Colonic mucosa (tissue), 4 donors: ENCODE measurements at regions not wholly inside any gene's neighbourhood (a gene's known extent, or its start where the extent isn't known, plus 50 kb on each side); places are given as distances from the start of the nearest gene placed in this dataset.

Experiments
- DNase-seq: peaks from one replicate; pipeline ENCODE4 v3.0.0-alpha.2; 2020
- H3K27ac ChIP-seq: fragments of 200-600 bp; one replicate; pipeline ENCODE4 v1.8.0; 2021
- H3K27me3 ChIP-seq: fragments of 200-600 bp; one replicate; pipeline ENCODE4 v1.8.0; 2021
- H3K36me3 ChIP-seq: fragments of 200-600 bp; one replicate; pipeline ENCODE4 v1.8.0; 2021
- H3K4me1 ChIP-seq: fragments of 200-600 bp; one replicate; pipeline ENCODE4 v1.8.0; 2021; ENCODE audit warnings: mild to moderate bottlenecking
- H3K4me3 ChIP-seq: fragments of 200-600 bp; one replicate; pipeline ENCODE4 v1.8.0; 2021
- H3K9ac ChIP-seq, 2 donors: one replicate each; pipeline ENCODE4 v1.7.0; 2013; ENCODE audit warnings: control low read depth in 2 of 2, low read depth in 2 of 2, low read length in 2 of 2
- H3K9me3 ChIP-seq: fragments of 200-600 bp; one replicate; pipeline ENCODE4 v1.8.0; 2021
- CTCF ChIP-seq: fragments of 200-600 bp; IDR thresholded peaks from one replicate; pipeline ENCODE4 v1.8.0; 2022; ENCODE audit warnings: antibody characterized with exemption, mild to moderate bottlenecking
- intact Hi-C: fragments of 100-400 bp; cut with DNase I; formaldehyde crosslinking; loops from one replicate; pipeline ENCODE4 v1.14.1; 2022
- donor health status: healthy.
- donor health status: DM: no; HTN: no; CAD: no.
- donor health status: DM: no; HTN: no; CAD: no.

- Histone ChIP-seq H3K9ac (no peak overlapping the region), H3K27ac (no peak overlapping the region), H3K9me3 (no peaks in the 10 kb centered on the region), H3K4me1 (no peaks in the 10 kb centered on the region), H3K27me3 (no peaks in the 10 kb centered on the region), H3K36me3 (no peaks in the 10 kb centered on the region), H3K4me3 (no peak overlapping the region)
- intact Hi-C loops = no loop called here
- no peak for TF ChIP-seq CTCF
- DNase-seq = no peak
These were observed 643.3 kb downstream of the SLITRK5 start for GRCh38 chr13:88314496-88314895.

- DNase-seq = no peak
- no peaks in the 10 kb centered on the region for H3K9me3 ChIP-seq
- H3K36me3 ChIP-seq = no peaks in the 10 kb centered on the region
- no peaks in the 10 kb centered on the region for H3K4me1 ChIP-seq
- no peak overlapping the region for H3K9ac ChIP-seq
- no peaks in the 10 kb centered on the region for H3K27me3 ChIP-seq
- no peak overlapping the region for H3K4me3 ChIP-seq
- no peak for TF ChIP-seq CTCF
- H3K27ac ChIP-seq = no peak overlapping the region
- intact Hi-C loops = no loop called here
These were observed 657.9 kb downstream of the SLITRK5 start for GRCh38 chr13:88329066-88329465.

GRCh38 chr13:88339271-88339741 is 668.1 kb downstream of the SLITRK5 start:
- no peak for TF ChIP-seq CTCF
- intact Hi-C loops = no loop called here

GRCh38 chr13:88345171-88345847 is 674.1 kb downstream of the SLITRK5 start:
- H3K36me3 ChIP-seq = no peaks in the 10 kb centered on the region
- no peak overlapping the region for H3K4me3 ChIP-seq
- no peak overlapping the region for H3K9ac ChIP-seq
- H3K27me3 ChIP-seq = no peaks in the 10 kb centered on the region
- no peak for TF ChIP-seq CTCF
- H3K4me1 ChIP-seq = no peaks in the 10 kb centered on the region
- no peaks in the 10 kb centered on the region for H3K9me3 ChIP-seq
- intact Hi-C loops = no loop called here
- no peak overlapping the region for H3K27ac ChIP-seq
- DNase-seq = no peak

More at GRCh38 chr13:88339271-88339741, 668.1 kb downstream of the SLITRK5 start:
- H3K9me3 ChIP-seq = no peaks in the 10 kb centered on the region
- no peaks in the 10 kb centered on the region for H3K4me1 ChIP-seq
- peak; percentile 41 for DNase-seq
- no peak overlapping the region for H3K4me3 ChIP-seq
- no peaks in the 10 kb centered on the region for H3K36me3 ChIP-seq
- no peaks in the 10 kb centered on the region for H3K27me3 ChIP-seq
- H3K9ac ChIP-seq = no peak overlapping the region
- no peak overlapping the region for H3K27ac ChIP-seq

GRCh38 chr13:88360761-88361160 is 689.6 kb downstream of the SLITRK5 start:
- intact Hi-C loops = no loop called here
- Histone ChIP-seq H3K36me3 (no peaks in the 10 kb centered on the region), H3K27ac (no peak overlapping the region), H3K4me3 (no peak overlapping the region), H3K9ac (no peak overlapping the region), H3K27me3 (no peaks in the 10 kb centered on the region), H3K4me1 (no peaks in the 10 kb centered on the region), H3K9me3 (no peaks in the 10 kb centered on the region)
- no peak for TF ChIP-seq CTCF
- DNase-seq = no peak
